ENCODE measurements at regions not wholly inside any gene's neighbourhood (a gene's known extent, or its start where the extent isn't known, plus 50 kb on each side); places are given as distances from the start of the nearest gene placed in this dataset.

GRCh38 chr11:47907499-47907898 is 59.3 kb upstream of the NUP160 start:
- Mint-ChIP-seq H3K36me3 (no peaks in the 10 kb centered on the region), H3K9me3 (ENCODE audit: low read depth) (no peaks in the 10 kb centered on the region), H3K27ac (no peak overlapping the region), H3K4me1 (ENCODE audit: low read depth) (peaks cover 2% of the 10 kb centered on the region), H3K27me3 (no peaks in the 10 kb centered on the region), H3K4me3 (no peak overlapping the region)

GRCh38 chr11:47906066-47906465 is 57.9 kb upstream of the NUP160 start:
- Mint-ChIP-seq H3K27ac (no peak overlapping the region), H3K4me1 (ENCODE audit: low read depth) (peaks cover 2% of the 10 kb centered on the region), H3K9me3 (ENCODE audit: low read depth) (no peaks in the 10 kb centered on the region), H3K27me3 (no peaks in the 10 kb centered on the region), H3K36me3 (no peaks in the 10 kb centered on the region), H3K4me3 (no peak overlapping the region)

- Mint-ChIP-seq H3K27ac (no peak overlapping the region), H3K9me3 (ENCODE audit: low read depth) (no peaks in the 10 kb centered on the region), H3K4me1 (ENCODE audit: low read depth) (peaks cover 2% of the 10 kb centered on the region), H3K27me3 (no peaks in the 10 kb centered on the region), H3K36me3 (no peaks in the 10 kb centered on the region), H3K4me3 (no peak overlapping the region)
These were observed 57.4 kb upstream of the NUP160 start for GRCh38 chr11:47905358-47906059.

GRCh38 chr11:47904808-47905207 is 56.7 kb upstream of the NUP160 start:
- Mint-ChIP-seq H3K36me3 (no peaks in the 10 kb centered on the region), H3K4me3 (no peak overlapping the region), H3K4me1 (ENCODE audit: low read depth) (peaks cover 7% of the 10 kb centered on the region), H3K9me3 (ENCODE audit: low read depth) (no peaks in the 10 kb centered on the region), H3K27ac (no peak overlapping the region), H3K27me3 (no peaks in the 10 kb centered on the region)

- H3K4me3 Mint-ChIP-seq = no peak overlapping the region
- H3K27ac Mint-ChIP-seq = no peak overlapping the region
- H3K36me3 Mint-ChIP-seq = no peaks in the 10 kb centered on the region
- H3K9me3 Mint-ChIP-seq (ENCODE audit: low read depth) = no peaks in the 10 kb centered on the region
- H3K27me3 Mint-ChIP-seq = no peaks in the 10 kb centered on the region
- H3K4me1 Mint-ChIP-seq (ENCODE audit: low read depth) = peaks cover 12% of the 10 kb centered on the region
These were observed 55.9 kb upstream of the NUP160 start for GRCh38 chr11:47904048-47904447.

GRCh38 chr11:47899801-47900200 is 51.7 kb upstream of the NUP160 start:
- no peak overlapping the region for H3K27ac Mint-ChIP-seq
- peaks cover 10% of the 10 kb centered on the region for H3K4me1 Mint-ChIP-seq (ENCODE audit: low read depth)
- no peaks in the 10 kb centered on the region for H3K27me3 Mint-ChIP-seq
- H3K4me3 Mint-ChIP-seq = no peak overlapping the region
- H3K9me3 Mint-ChIP-seq (ENCODE audit: low read depth) = no peaks in the 10 kb centered on the region
- H3K36me3 Mint-ChIP-seq = no peaks in the 10 kb centered on the region
